GM12878 (cell line): ENCODE measurements at regions not wholly inside any gene's neighbourhood (a gene's known extent, or its start where the extent isn't known, plus 50 kb on each side); places are given as distances from the start of the nearest gene placed in this dataset.

Experiments
- CHD2 ChIP-seq: IDR thresholded peaks from 2 replicates; pipeline ENCODE4 v1.6.1; 2011; ENCODE audit warnings: low read depth, low read length, improper control_type of control experiment, borderline replicate concordance
- CREB1 ChIP-seq: IDR thresholded peaks from 2 replicates; pipeline ENCODE4 v1.6.1; 2012; ENCODE audit warnings: low read depth, mild to moderate bottlenecking, inconsistent platforms
- EZH2 ChIP-seq: IDR thresholded peaks from 2 replicates; pipeline ENCODE4 v1.6.1; 2012; ENCODE audit warnings: low read depth, mild to moderate bottlenecking, control low read depth, inconsistent platforms, low read length, borderline replicate concordance; ENCODE audit not compliant: control insufficient read depth
- POLR2AphosphoS5 ChIP-seq: IDR thresholded peaks from 2 replicates; pipeline ENCODE4 v1.6.1; 2011; ENCODE audit warnings: mild to moderate bottlenecking, low read length, inconsistent platforms
- ZNF24 ChIP-seq: fragments of 450-650 bp; IDR thresholded peaks from 2 replicates; pipeline ENCODE4 v1.6.1; 2017; ENCODE audit warnings: antibody characterized with exemption, mild to moderate bottlenecking
- ZNF274 ChIP-seq: IDR thresholded peaks from one replicate; pipeline ENCODE4 v1.8.0; 2011; ENCODE audit not compliant: insufficient read length, insufficient read depth
- TF ChIP-seq, protein P1 (sequence below), 3 experiments: IDR thresholded peaks in 2 of 3; conservative IDR thresholded peaks in 1 of 3; 2 replicates each; pipeline ENCODE4 v1.5.1; 2011; ENCODE audit warnings: low read depth in 3 of 3, low read length in 3 of 3, mild to moderate bottlenecking in 3 of 3, control low read depth in 2 of 3, moderate library complexity in 2 of 3, inconsistent platforms in 1 of 3, mixed read lengths in 1 of 3; ENCODE audit not compliant: control insufficient read depth in 2 of 3, insufficient read depth in 1 of 3; ENCODE audit errors: extremely low read depth in 1 of 3
- TF ChIP-seq, protein P2 (sequence below): IDR thresholded peaks from 2 replicates; pipeline ENCODE4 v1.6.1; 2012; ENCODE audit warnings: low read depth, low read length, improper control_type of control experiment

DNA sequence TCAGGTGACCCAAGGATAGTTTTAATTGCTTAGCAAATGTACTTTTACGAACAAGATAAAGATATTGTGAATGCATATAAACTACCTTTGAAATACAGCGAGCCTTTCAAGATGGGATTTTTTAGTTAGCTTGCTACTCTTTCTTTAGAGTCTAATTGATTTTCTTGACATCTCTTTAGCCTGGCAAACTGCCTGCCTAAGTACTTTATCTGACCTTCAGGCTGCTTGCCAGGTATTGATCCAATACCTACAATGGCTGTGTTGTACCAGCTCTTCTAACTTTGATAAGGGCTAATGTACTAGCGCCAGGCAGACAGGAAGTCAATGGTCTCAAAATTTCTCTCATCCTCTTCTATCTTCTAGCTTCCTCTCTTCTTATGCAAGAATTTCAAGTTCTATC is 414.4 kb upstream of the ACVR2A start:
- TF ChIP-seq, protein P1, sequence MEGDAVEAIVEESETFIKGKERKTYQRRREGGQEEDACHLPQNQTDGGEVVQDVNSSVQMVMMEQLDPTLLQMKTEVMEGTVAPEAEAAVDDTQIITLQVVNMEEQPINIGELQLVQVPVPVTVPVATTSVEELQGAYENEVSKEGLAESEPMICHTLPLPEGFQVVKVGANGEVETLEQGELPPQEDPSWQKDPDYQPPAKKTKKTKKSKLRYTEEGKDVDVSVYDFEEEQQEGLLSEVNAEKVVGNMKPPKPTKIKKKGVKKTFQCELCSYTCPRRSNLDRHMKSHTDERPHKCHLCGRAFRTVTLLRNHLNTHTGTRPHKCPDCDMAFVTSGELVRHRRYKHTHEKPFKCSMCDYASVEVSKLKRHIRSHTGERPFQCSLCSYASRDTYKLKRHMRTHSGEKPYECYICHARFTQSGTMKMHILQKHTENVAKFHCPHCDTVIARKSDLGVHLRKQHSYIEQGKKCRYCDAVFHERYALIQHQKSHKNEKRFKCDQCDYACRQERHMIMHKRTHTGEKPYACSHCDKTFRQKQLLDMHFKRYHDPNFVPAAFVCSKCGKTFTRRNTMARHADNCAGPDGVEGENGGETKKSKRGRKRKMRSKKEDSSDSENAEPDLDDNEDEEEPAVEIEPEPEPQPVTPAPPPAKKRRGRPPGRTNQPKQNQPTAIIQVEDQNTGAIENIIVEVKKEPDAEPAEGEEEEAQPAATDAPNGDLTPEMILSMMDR (IDR thresholded peaks at IDR 0.05 in 2 of 3, conservative IDR thresholded peaks at IDR 0.05 in 1 of 3; ENCODE audit: control insufficient read depth in 2 of 3, extremely low read depth in 1 of 3, insufficient read depth in 1 of 3, low read depth in 3 of 3, low read length in 3 of 3), result no peak
- TF ChIP-seq POLR2AphosphoS5, result no peak
- TF ChIP-seq, protein P2, sequence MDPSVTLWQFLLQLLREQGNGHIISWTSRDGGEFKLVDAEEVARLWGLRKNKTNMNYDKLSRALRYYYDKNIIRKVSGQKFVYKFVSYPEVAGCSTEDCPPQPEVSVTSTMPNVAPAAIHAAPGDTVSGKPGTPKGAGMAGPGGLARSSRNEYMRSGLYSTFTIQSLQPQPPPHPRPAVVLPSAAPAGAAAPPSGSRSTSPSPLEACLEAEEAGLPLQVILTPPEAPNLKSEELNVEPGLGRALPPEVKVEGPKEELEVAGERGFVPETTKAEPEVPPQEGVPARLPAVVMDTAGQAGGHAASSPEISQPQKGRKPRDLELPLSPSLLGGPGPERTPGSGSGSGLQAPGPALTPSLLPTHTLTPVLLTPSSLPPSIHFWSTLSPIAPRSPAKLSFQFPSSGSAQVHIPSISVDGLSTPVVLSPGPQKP, result no peak
- TF ChIP-seq ZNF274, result no peak
- TF ChIP-seq EZH2, result no peak
- TF ChIP-seq CHD2, result no peak
- no peak for TF ChIP-seq CREB1
- no peak for TF ChIP-seq ZNF24
